Mesodermal cell (in vitro differentiated cells): ENCODE measurements at regions not wholly inside any gene's neighbourhood (a gene's known extent, or its start where the extent isn't known, plus 50 kb on each side); places are given as distances from the start of the nearest gene placed in this dataset.

Source experiments
- H3K27ac ChIP-seq: 2 replicates; pipeline ENCODE4 v1.7.0; 2013; ENCODE audit warnings: mild to moderate bottlenecking, low read depth, low read length, moderate library complexity; ENCODE audit not compliant: severe bottlenecking
- H3K36me3 ChIP-seq: 2 replicates; pipeline ENCODE4 v1.7.1; 2013; ENCODE audit warnings: mild to moderate bottlenecking, low read length, moderate library complexity; ENCODE audit not compliant: control insufficient read depth, insufficient read depth
- H3K4me1 ChIP-seq: one replicate; pipeline ENCODE4 v1.7.1; 2013; ENCODE audit warnings: mild to moderate bottlenecking, low read length; ENCODE audit not compliant: insufficient read depth, control insufficient read depth, poor library complexity, severe bottlenecking
- H3K4me3 ChIP-seq: 2 replicates; pipeline ENCODE4 v1.7.0; 2013; ENCODE audit warnings: low read length, control low read depth, mild to moderate bottlenecking; ENCODE audit not compliant: insufficient read depth, poor library complexity, severe bottlenecking; ENCODE audit errors: extremely low read depth
- H3K9me3 ChIP-seq: 2 replicates; pipeline ENCODE4 v1.7.1; 2013; ENCODE audit warnings: mild to moderate bottlenecking, low read length, moderate library complexity; ENCODE audit not compliant: control insufficient read depth
- WGBS, 2 experiments: methylation state at CpG; one replicate each; pipeline ENCODE4 v1.1.5; 2013; ENCODE audit warnings: missing lambda C conversion rate in 2 of 2; ENCODE audit not compliant: insufficient coverage in 2 of 2; 5-methylcytosine and 5-hydroxymethylcytosine counted together

DNA sequence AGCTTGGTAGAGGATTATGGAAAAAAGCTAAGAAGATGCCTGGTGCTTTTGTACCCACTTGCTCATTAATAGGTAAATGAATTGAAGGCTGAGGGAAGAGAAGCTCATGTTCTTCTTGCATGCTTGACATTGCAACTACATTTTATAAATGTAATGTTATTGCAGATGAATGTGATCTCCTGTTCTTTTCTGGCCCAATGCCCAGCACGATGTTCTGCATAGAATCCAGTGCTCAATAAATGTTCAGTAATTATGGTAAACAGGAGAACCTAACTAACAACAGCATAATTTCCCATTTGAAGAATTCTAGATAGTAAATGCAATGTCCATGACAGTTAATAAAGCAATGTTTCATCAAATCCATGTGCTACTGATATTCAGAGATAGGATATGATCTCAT is 638.2 kb upstream of the SOX9 start:
- Histone ChIP-seq H3K27ac (no peak overlapping the region), H3K9me3 (no peaks in the 10 kb centered on the region), H3K36me3 (no peaks in the 10 kb centered on the region), H3K4me1 (no peaks in the 10 kb centered on the region), H3K4me3 (no peak overlapping the region)
- 83% methylated on average over 1 of the region's 1 CpG; no CpG with 5 or more reads in 1 of the 2 experiments for WGBS, 2 experiments

DNA sequence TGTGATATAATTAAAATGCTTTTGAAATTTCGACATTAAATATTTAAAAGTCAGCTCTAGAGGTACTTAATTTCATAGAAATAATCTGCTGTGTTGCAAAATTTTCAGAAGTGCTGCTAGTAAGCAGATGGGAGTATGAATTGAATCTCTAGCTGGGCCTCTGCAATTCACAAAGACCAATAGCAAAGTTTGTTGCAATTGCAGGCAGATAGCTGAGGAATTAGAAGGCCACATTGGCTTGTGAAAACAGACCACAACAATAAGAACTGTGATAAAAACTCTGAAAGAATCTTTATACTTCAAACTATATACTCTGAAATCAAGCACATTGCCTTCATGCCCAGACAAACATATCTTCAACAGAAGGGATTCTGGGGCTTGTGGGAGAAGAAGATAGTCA is 636.3 kb upstream of the SOX9 start:
- Histone ChIP-seq H3K9me3 (no peaks in the 10 kb centered on the region), H3K4me3 (no peak overlapping the region), H3K4me1 (no peaks in the 10 kb centered on the region), H3K27ac (no peak overlapping the region), H3K36me3 (no peaks in the 10 kb centered on the region)
- WGBS, 2 experiments: no CpG with 5 or more reads among the region's 1 CpG

DNA sequence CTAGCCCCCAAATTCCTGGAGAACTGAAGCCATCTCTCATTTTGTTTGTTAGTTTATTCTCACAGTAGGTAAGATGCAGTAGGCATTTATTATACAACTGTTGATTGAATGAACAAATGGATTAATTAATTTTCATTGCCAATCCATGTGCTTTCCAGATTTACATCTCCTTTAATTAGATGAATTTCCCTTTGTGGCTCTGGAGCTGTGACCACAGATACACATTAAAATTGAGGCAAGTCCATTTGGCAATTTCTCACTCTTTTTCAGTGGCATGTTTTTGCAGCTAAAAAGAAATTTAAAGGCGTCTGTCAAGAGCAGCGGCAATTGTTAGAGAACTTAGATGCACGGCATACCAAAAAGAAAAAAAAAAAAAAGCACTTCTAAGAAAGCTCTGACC is 635.4 kb upstream of the SOX9 start:
- H3K36me3 ChIP-seq: no peaks in the 10 kb centered on the region
- H3K4me1 ChIP-seq: no peaks in the 10 kb centered on the region
- H3K9me3 ChIP-seq: no peaks in the 10 kb centered on the region
- no peak overlapping the region for H3K4me3 ChIP-seq
- 97% methylated on average over 3 of the region's 3 CpGs; no CpG with 5 or more reads in 1 of the 2 experiments for WGBS, 2 experiments
- H3K27ac ChIP-seq: no peak overlapping the region

DNA sequence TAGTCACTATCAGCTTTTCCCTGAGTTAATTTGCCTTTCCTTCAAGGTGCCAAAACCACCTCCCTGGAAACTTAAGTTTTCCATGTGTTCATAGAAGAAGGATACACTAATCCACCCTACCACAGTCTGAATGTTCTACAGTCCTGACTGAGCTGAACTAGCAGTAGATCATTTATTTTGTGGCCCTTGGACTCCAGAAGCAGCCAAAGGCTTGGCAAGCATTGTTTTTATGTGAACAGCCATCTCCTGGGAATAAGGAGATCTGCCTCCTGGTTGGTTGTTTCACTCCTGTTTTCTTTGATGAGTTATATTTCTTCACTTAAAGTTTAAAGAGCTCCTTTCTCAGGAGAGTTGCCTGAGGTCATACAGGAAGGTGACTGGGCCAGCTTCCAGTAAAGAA is 634.6 kb upstream of the SOX9 start:
- Histone ChIP-seq H3K9me3 (no peaks in the 10 kb centered on the region), H3K4me3 (no peak overlapping the region), H3K4me1 (no peaks in the 10 kb centered on the region), H3K36me3 (no peaks in the 10 kb centered on the region), H3K27ac (no peak overlapping the region)

DNA sequence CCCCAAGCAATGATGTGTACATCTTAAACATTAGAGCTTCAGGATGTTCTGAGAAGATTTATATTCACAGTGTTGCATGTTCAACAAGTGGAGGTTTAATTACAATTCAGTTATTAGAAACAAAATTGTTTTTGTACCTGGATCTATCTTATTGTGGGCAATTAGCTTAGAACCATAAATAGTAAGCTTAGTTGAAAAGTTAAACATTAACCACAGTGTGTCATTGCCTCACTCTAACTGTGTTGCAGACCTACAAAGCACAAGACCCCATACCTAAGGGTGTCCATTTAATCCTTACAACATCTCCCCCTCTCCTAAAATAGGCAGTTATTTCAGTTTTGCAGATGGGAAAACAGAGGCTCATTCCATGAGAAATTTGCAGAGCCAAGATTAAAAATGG is 632.0 kb upstream of the SOX9 start:
- H3K4me3 ChIP-seq: no peak overlapping the region
- H3K4me1 ChIP-seq: no peaks in the 10 kb centered on the region
- no peaks in the 10 kb centered on the region for H3K36me3 ChIP-seq
- no peaks in the 10 kb centered on the region for H3K9me3 ChIP-seq
- no peak overlapping the region for H3K27ac ChIP-seq

DNA sequence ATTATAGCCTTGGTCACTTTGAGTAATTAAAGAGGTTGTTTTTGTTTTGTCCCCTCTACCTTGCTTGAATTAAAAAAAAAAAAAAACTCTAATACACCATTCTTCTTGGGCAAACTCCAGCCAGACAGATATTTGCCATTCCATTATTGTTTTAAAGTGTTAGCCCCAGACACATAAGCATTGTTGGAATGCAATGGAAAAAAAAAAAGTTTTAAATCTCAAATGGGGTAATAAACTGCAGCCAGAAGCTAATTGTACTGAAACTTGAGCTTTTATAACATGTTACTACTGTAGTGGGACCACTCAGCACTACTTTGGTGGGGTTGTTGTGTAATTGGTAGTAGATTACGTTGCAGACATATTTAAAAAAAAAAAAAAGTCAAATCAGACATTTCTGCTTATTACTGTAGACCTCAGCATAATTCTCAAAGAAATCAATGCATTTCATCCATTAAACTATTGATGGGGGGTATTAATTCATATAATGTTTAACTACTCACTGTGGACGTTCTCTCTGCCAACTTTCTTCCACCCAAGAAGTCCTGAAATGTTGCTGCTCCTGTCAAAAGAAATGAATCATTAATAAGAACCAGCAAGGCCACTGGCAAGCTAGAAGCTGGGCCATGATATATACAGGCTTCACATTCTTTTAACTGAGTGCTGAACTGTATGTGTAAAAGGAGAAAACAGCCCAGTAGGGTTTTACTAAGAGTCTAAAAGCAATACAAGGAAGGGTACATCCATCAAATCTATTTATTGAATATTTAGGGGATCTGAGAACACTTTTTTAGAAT is 626.6 kb upstream of the SOX9 start:
- no CpG with 5 or more reads among the region's 2 CpGs for WGBS, 2 experiments

DNA sequence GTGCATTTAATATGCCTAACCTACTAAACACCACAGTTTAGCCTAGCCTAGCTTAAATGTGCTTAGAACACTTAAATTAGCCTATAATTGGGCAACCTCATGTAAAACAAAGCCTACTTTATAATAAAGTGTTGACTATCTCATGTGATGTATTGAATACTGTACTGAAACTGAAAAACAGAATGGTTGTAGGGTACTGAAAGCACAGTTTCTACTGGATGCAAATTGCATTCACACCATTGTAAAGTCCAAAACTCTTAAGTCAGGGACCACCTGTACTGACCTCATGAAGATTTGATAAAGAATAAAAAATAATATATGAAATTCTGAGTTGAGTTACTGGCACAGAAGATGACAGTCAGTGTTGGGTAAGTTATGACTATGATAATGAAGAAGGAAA is 625.4 kb upstream of the SOX9 start:
- no peak overlapping the region for H3K27ac ChIP-seq
- H3K4me1 ChIP-seq: no peaks in the 10 kb centered on the region
- no peaks in the 10 kb centered on the region for H3K36me3 ChIP-seq
- H3K4me3 ChIP-seq: no peak overlapping the region
- H3K9me3 ChIP-seq: no peaks in the 10 kb centered on the region

More for the DNA sequence above, 626.6 kb upstream of the SOX9 start:
- Histone ChIP-seq H3K4me3 (no peak overlapping the region), H3K27ac (no peak overlapping the region), H3K36me3 (no peaks in the 10 kb centered on the region), H3K4me1 (no peaks in the 10 kb centered on the region), H3K9me3 (no peaks in the 10 kb centered on the region)

DNA sequence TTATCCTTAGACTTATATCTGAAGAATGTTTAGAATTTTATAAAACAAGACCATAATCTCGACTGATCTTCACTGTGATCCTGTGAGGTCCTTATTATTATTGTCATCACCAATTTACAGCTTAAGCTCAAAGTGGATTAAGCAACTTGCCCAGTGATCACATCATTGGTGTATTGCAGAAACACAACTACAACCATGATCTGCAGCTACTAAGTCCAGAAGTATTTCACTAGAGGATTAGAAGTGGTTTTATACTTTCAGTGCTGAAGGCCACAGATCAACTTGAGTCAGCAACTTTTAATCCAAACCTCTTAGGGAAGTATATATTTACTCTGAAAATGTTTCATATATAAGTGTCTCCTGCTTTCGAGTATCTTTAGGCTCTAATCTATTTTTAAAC is 624.3 kb upstream of the SOX9 start:
- WGBS, 2 experiments: 83% methylated on average over 1 of the region's 2 CpGs; no CpG with 5 or more reads in 1 of the 2 experiments
- Histone ChIP-seq H3K4me1 (no peaks in the 10 kb centered on the region), H3K9me3 (no peaks in the 10 kb centered on the region), H3K4me3 (no peak overlapping the region), H3K27ac (no peak overlapping the region), H3K36me3 (no peaks in the 10 kb centered on the region)

DNA sequence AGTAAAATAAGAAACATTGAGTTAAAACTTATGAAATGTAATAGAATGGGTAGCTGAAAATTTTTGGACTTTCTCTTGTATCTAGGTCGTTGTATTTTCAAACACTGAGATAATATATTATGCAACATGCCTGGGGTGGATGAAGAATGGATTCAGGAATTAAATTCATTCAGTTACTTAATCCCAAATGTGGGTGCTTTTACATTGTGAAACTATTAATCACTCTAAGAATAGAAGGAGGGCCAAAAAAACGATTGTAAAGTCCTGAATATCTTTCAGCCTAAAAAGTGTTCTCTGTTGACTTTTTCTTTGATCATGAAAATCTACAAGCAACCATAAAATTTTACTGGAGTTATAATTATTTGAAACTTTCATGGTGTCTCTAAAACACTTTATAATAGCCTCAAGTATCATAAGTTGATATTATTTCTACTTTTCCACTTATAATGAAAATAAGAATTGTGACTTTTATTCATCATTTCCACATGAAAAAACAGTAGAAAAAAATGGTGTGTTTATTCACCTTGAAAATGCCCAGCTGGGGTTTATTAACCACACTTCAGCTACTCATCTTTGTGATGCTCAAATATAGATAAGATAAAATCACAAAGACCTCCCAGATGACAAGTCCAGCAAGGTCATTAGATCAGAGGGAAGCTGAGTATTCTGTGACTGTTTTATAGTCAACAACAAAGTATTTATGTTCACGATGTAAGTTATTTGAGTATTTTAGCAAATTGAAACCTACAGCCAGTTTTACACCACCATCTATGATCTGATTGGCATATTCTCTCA is 619.9 kb upstream of the SOX9 start:
- Histone ChIP-seq H3K36me3 (no peaks in the 10 kb centered on the region), H3K4me3 (no peak overlapping the region), H3K27ac (no peak overlapping the region), H3K4me1 (no peaks in the 10 kb centered on the region), H3K9me3 (no peaks in the 10 kb centered on the region)
- WGBS, 2 experiments: no CpG with 5 or more reads among the region's 3 CpGs

DNA sequence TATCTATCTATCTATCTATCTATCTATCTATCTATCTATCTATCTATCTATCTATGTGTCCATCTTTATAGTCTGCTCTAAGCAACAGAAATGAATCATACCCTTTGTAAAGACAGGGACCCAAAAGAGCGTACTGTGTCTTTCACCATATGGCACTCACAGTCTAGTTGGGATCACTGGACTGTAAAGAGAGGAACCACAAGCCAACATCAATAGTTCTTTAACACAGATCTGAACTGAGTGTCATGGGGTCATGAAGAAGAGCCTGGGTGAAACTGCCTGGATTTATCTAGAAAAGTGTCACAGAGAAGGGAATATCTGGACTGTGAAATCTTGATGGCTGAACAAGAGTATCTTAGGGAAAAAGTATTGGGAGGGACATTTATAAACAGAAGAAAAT is 619.1 kb upstream of the SOX9 start:
- WGBS, 2 experiments: 100% methylated on average over 1 of the region's 1 CpG
- Histone ChIP-seq H3K27ac (no peak overlapping the region), H3K4me3 (no peak overlapping the region), H3K36me3 (no peaks in the 10 kb centered on the region), H3K4me1 (no peaks in the 10 kb centered on the region), H3K9me3 (no peaks in the 10 kb centered on the region)

DNA sequence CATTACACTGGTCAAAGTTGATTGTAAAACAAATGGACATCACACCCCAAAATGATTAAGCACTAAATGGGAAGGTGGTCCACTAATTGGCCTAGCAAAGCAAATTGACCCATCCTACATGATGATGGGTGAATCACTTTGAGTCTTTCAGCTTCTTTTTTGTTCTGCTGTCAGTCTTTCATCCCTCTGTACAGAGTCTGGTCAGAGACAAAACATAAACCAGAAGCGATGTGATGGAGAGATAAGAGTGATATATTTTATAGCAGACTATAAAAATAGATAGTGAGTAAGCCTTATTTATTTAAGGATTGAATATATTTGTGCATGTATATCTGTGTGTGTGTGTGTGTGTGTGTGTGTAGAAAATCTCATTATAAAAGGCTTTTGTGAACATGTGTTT is 618.4 kb upstream of the SOX9 start:
- no CpG with 5 or more reads among the region's 1 CpG for WGBS, 2 experiments
- Histone ChIP-seq H3K9me3 (no peaks in the 10 kb centered on the region), H3K4me3 (no peak overlapping the region), H3K36me3 (no peaks in the 10 kb centered on the region), H3K4me1 (no peaks in the 10 kb centered on the region), H3K27ac (no peak overlapping the region)
